Transverse colon (tissue), 4 donors: ENCODE measurements at regions not wholly inside any gene's neighbourhood (a gene's known extent, or its start where the extent isn't known, plus 50 kb on each side); places are given as distances from the start of the nearest gene placed in this dataset.

Source experiments
- DNase-seq: peaks from one replicate; pipeline ENCODE4 v3.0.0-alpha.2; 2019
- H3K27ac ChIP-seq, 4 donors: fragments of 200-600 bp; sonication (generic); 2 replicates each; pipeline ENCODE4 v1.5.1; 2016 to 2018; ENCODE audit warnings: inconsistent platforms in 4 of 4
- H3K27me3 ChIP-seq: fragments of 200-600 bp; sonication (generic); 2 replicates; pipeline ENCODE4 v1.5.1; 2017; ENCODE audit warnings: inconsistent platforms
- H3K36me3 ChIP-seq, 4 donors: fragments of 200-600 bp; sonication (generic); 2 replicates each; pipeline ENCODE4 v1.5.1; 2017 to 2019; ENCODE audit warnings: inconsistent platforms in 4 of 4
- H3K4me1 ChIP-seq, 4 donors: fragments of 200-600 bp; sonication (generic); 2 replicates each; pipeline ENCODE4 v1.5.1; 2017 to 2020; ENCODE audit warnings: inconsistent platforms in 4 of 4
- H3K4me3 ChIP-seq, 4 donors: fragments of 200-600 bp; sonication (generic); 1 replicate in 1 of 4; 2 replicates in 3 of 4; pipeline versions ENCODE4 v1.5.1 to v1.6.1; 2017 to 2019; ENCODE audit warnings: inconsistent platforms in 4 of 4
- H3K9me3 ChIP-seq, 2 donors: fragments of 200-600 bp; sonication (generic); 2 replicates each; pipeline ENCODE4 v1.5.1; 2017 to 2019; ENCODE audit warnings: inconsistent platforms in 2 of 2
- CTCF ChIP-seq, 5 experiments: fragments of 200-600 bp in 3 of 5; fragments of 450-650 bp in 2 of 5; sonication (generic) in 3 of 5; IDR thresholded peaks; 1 replicate in 2 of 5; 2 replicates in 3 of 5; pipeline ENCODE4 v1.5.1; 2016 to 2017; ENCODE audit warnings: antibody characterized with exemption in 5 of 5, inconsistent platforms in 3 of 5, mild to moderate bottlenecking in 2 of 5, moderate library complexity in 1 of 5
- EP300 ChIP-seq: sonication (generic); formaldehyde crosslinking; IDR thresholded peaks from one replicate; pipeline ENCODE4 v1.6.1; 2017; ENCODE audit warnings: antibody characterized with exemption, low read depth
- POLR2A ChIP-seq: fragments of 450-650 bp; IDR thresholded peaks from one replicate; pipeline ENCODE4 v1.6.1; 2016; ENCODE audit warnings: antibody characterized with exemption, mild to moderate bottlenecking, moderate library complexity
- POLR2AphosphoS5 ChIP-seq, 3 donors: sonication (generic); formaldehyde crosslinking; IDR thresholded peaks; one replicate each; pipeline ENCODE4 v1.6.1; 2016; ENCODE audit warnings: antibody characterized with exemption in 3 of 3
- WGBS, 2 donors: methylation state at CpG; one replicate each; pipeline ENCODE4 v1.1.5; 2018; ENCODE audit warnings: low coverage in 1 of 2; 5-methylcytosine and 5-hydroxymethylcytosine counted together
- in situ Hi-C, 4 donors: fragments of 200-750 bp; cut with MboI; loops; one replicate each; pipeline versions ENCODE4 v1.15.0 to v1.15.1; 2017; ENCODE audit warnings: low sequenced_read_pairs in 3 of 4, low pct_ligation_motif_present in 1 of 4, low pct_unique_long_range_greater_than_20kb in 1 of 4
- intact Hi-C: fragments of 100-400 bp; cut with DNase I; formaldehyde crosslinking; loops from one replicate; pipeline ENCODE4 v1.15.1; 2023; ENCODE audit warnings: low total_unique reads

- intact Hi-C loops (no loop called here), in situ Hi-C loops (no loop called here)
- DNase-seq = no peak
- no peak overlapping the region for H3K27ac ChIP-seq
- H3K9me3 ChIP-seq = no peaks in the 10 kb centered on the region
- H3K27me3 ChIP-seq = no peaks in the 10 kb centered on the region
- H3K36me3 ChIP-seq = no peaks in the 10 kb centered on the region
- WGBS, 2 donors = 74 to 83% methylated on average over 2 of the region's 2 CpGs
- H3K4me1 ChIP-seq = no peaks in the 10 kb centered on the region
- TF ChIP-seq POLR2A (no peak), POLR2AphosphoS5 (IDR thresholded peaks at IDR 0.05) (no peak)
- no peak overlapping the region for H3K4me3 ChIP-seq
These were observed 702.8 kb upstream of the SLC39A10 start for GRCh38 chr2:194954218-194954617.

DNA sequence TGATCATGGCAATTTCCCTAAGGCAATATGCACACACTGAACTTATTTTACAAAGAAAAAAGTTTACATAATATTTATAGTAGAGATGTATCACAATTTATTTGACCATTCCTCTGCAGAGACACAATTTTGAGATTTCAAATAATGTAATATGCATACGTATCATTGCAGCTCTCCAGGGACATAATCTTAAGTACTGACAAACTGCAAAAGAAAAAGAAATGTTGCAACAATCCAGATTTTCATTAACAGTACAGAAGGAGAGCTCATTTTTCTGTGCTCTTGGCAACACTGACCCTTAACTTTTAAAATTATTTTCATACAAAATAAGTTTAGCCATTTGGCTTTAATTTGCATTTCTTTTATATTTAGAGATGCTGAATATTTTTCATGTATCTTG is 710.2 kb upstream of the SLC39A10 start:
- H3K4me3 ChIP-seq = no peak overlapping the region
- 69 to 79% methylated on average over 1 of the region's 1 CpG for WGBS, 2 donors
- intact Hi-C loops = no loop called here
- no peak overlapping the region for H3K27ac ChIP-seq
- no peaks in the 10 kb centered on the region for H3K27me3 ChIP-seq
- no peaks in the 10 kb centered on the region for H3K9me3 ChIP-seq
- no peak for DNase-seq
- no peaks in the 10 kb centered on the region for H3K4me1 ChIP-seq
- TF ChIP-seq CTCF (IDR thresholded peaks at IDR 0.05) = no peak
- no peaks in the 10 kb centered on the region for H3K36me3 ChIP-seq
- in situ Hi-C loops = no loop called here

- 54 to 66% methylated on average over 2 of the region's 2 CpGs for WGBS, 2 donors
- no peaks in the 10 kb centered on the region for H3K36me3 ChIP-seq
- intact Hi-C loops = no loop called here
These were observed 719.0 kb upstream of the SLC39A10 start for GRCh38 chr2:194938066-194938465.

GRCh38 chr2:194927489-194927888 is 729.5 kb upstream of the SLC39A10 start:
- Histone ChIP-seq H3K4me3 (no peak overlapping the region), H3K9me3 (no peaks in the 10 kb centered on the region), H3K4me1 (no peaks in the 10 kb centered on the region), H3K36me3 (no peaks in the 10 kb centered on the region), H3K27ac (no peak overlapping the region), H3K27me3 (no peaks in the 10 kb centered on the region)
- WGBS, 2 donors = 84 to 96% methylated on average over 5 to 7 of the region's 7 CpGs
- in situ Hi-C loops = no loop called here
- intact Hi-C loops = no loop called here
- TF ChIP-seq POLR2A = no peak
- TF ChIP-seq POLR2AphosphoS5 (IDR thresholded peaks at IDR 0.05) = no peak
- no peak for TF ChIP-seq CTCF (IDR thresholded peaks at IDR 0.05)
- no peak for TF ChIP-seq EP300
- no peak for DNase-seq

More at GRCh38 chr2:194938066-194938465, 719.0 kb upstream of the SLC39A10 start:
- Histone ChIP-seq H3K9me3 (no peaks in the 10 kb centered on the region), H3K27ac (no peak overlapping the region), H3K4me1 (no peaks in the 10 kb centered on the region), H3K4me3 (no peak overlapping the region), H3K27me3 (no peaks in the 10 kb centered on the region)
- TF ChIP-seq CTCF (IDR thresholded peaks at IDR 0.05) (no peak), POLR2A (no peak), EP300 (no peak), POLR2AphosphoS5 (IDR thresholded peaks at IDR 0.05) (no peak)
- DNase-seq = no peak
- in situ Hi-C loops = no loop called here

GRCh38 chr2:194926873-194927272 is 730.2 kb upstream of the SLC39A10 start:
- no peak for TF ChIP-seq POLR2A
- Histone ChIP-seq H3K27me3 (no peaks in the 10 kb centered on the region), H3K36me3 (no peaks in the 10 kb centered on the region), H3K27ac (no peak overlapping the region), H3K9me3 (no peaks in the 10 kb centered on the region), H3K4me1 (no peaks in the 10 kb centered on the region), H3K4me3 (no peak overlapping the region)
- in situ Hi-C loops = no loop called here
- intact Hi-C loops = no loop called here
- 36 to 50% methylated on average over 1 of the region's 1 CpG for WGBS, 2 donors
- no peak for DNase-seq
